ENCODE measurements at regions not wholly inside any gene's neighbourhood (a gene's known extent, or its start where the extent isn't known, plus 50 kb on each side); places are given as distances from the start of the nearest gene placed in this dataset.

DNA sequence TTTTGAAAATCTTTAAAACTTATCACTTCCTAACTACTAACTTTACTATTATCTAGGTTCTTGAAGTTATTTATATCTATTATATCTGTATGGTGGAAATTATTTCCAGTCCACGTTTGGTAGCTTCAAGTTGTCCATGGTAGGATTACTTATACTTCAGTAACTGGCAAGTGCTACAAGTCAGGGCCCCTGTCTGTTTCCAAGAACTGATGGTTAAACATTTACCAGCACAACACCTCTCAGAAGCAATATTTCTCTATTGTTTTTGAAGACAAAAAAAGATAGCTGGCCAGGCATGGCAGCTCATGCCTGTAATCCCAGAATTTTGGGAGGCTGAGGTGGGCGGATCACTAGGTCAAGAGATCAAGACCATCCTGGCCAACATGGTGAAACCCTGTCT lies 240.4 kb upstream of the RHOBTB1 start:
- DNase-seq, result no peak

- no peak for DNase-seq
Observed at GRCh38 chr10:61183967-61184366, 240.0 kb upstream of the RHOBTB1 start.

DNA sequence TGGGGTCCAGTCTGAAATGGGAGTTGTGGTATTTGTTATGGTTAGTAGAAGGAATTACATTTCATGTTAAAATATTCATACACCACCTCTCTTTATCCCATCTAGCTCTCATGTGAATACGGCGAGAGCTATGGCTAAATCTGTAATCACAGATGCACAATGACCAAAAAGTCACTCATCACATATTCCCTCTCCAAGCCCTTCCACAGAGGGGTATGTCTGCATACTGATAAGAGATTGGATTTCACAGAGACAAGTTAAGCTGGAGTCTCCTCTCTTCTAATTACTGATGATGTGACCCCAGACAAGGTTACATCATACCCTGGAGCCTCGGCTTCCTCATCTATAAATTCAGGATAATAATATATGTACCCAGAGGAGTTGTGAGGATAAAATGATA lies 237.8 kb upstream of the RHOBTB1 start:
- no peak for DNase-seq

DNA sequence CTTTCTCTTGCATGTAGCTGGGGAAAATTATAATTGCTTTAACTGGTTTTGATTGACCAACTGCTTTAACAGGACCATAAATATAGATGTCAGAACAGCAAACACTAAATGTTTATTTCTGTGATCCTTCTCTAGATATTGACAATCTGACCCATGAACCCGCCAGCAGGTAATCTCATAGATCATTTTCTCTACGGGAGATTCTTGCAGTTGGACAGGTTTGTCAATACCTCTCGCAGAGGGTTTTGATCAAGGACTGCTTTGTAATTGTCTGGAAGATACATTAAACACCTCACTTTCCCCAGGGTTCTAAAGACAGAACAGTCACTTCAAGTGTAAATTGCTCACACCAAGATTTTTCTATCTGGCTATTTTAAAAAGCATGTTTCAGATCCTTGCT lies 235.8 kb upstream of the RHOBTB1 start:
- DNase-seq, result no peak

- no peak for DNase-seq
Observed at GRCh38 chr10:61176424-61176823, 232.4 kb upstream of the RHOBTB1 start.

DNA sequence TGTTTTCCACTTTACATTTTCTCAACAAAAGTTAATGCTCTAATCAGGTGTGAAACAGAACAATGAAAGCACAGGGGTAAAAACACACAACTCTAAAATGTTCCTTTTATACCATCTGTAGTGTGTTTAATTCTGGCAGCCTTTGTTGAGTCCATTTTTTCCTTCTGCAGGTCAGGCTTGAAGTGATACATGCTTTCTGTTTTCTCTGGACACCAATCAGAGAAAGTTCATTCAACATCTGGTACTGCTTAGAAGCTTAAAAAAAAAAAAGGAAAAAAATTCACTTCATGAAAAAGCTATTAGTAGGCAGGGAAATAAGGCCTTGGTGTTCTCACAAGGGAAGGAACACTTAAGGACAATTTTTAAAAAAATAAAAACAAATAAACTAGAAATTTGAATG lies 231.3 kb upstream of the RHOBTB1 start:
- no peak for DNase-seq

GRCh38 chr10:61173450-61173849 lies 229.5 kb upstream of the RHOBTB1 start:
- DNase-seq, result no peak

- DNase-seq, result no peak
Observed at GRCh38 chr10:61172182-61172926, 228.4 kb upstream of the RHOBTB1 start.

DNA sequence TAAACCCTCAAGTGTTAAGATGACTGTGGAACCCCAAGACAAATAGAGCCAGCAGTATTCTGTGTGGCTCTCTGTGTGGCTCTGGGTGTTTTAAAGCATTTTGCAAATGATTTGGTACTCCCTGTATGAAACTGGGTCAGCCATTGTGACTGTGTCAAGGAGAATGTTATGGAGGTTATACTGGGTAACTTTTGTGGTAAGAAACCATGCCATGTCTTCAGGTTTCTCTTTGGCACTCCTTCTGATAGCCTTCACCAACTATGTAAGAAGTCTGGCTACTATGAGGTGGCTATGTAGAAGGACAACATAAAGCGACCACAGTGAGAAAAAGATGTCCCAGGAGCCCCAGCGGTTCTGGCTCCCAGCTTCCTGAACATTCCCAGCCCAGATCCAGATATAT lies 226.6 kb upstream of the RHOBTB1 start:
- DNase-seq, result no peak

DNA sequence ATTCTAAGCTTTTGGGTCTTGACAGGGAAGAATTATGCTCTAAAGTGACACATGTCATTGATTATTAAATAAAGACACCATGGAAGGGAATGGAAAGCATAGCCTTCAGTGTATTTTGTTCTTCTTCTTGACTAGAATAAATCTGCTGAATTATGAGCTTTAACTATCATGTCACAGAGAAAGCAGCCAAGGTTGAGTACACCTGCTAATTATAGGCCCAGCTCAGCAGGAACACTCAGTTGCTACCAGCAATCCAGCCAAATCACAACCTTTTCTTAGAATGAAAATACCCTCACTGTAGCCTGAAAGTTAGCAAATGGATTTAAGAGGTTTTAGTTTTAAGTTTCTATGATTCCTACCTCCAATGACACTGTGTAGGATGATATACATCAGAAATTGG lies 225.3 kb upstream of the RHOBTB1 start:
- no peak for DNase-seq

- DNase-seq, result no peak
Observed at GRCh38 chr10:61166489-61166888, 222.5 kb upstream of the RHOBTB1 start.

- DNase-seq, result no peak
Observed at GRCh38 chr10:61166065-61166464, 222.1 kb upstream of the RHOBTB1 start.

- DNase-seq, result peak; percentile 64
Observed at GRCh38 chr10:61164458-61165160, 220.6 kb upstream of the RHOBTB1 start.

GRCh38 chr10:61163403-61163802 lies 219.4 kb upstream of the RHOBTB1 start:
- DNase-seq, result no peak

DNA sequence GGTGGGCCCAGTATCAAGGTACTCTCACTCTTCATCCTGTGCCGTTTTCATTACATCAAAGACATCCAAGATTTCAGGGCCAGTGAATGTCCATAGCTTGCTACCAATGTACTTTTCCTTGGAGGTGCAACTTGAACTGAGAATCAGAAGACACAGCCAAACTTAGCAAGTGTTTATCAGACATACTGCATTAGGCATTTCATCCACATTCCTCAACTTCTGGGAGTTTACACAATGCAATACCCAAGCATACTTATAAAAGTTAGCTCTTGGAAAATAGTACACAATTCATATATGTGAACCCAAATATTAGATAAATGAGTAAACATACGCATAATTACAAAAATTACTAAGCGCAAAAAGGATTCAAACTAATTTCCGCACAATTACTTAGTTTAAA lies 216.3 kb upstream of the RHOBTB1 start:
- no peak for DNase-seq

DNA sequence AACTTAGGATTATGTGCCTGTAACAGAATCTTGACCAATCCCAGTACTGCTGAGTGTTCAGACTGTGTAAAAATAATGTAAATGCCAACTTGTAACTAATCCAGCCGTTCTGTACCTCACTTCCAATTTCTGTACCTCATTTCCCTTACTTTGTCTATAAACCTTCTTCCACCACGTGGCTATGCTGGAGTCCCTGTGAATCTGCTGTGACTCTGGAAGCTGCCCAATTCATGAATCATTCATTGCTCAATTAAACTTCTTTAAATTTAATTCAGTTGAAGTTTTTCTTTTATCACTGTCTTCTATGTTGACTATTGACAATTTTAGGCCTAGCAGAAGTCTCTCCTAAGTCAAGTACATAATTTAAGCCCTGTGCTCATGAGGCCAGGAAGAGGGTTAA lies 215.3 kb upstream of the RHOBTB1 start:
- DNase-seq, result no peak

GRCh38 chr10:61157182-61157581 lies 213.2 kb upstream of the RHOBTB1 start:
- no peak for DNase-seq

- DNase-seq, result peak; percentile 61
Observed at GRCh38 chr10:61153771-61154170, 209.8 kb upstream of the RHOBTB1 start.

- DNase-seq, result no peak
Observed at GRCh38 chr10:61151059-61151458, 207.1 kb upstream of the RHOBTB1 start.

DNA sequence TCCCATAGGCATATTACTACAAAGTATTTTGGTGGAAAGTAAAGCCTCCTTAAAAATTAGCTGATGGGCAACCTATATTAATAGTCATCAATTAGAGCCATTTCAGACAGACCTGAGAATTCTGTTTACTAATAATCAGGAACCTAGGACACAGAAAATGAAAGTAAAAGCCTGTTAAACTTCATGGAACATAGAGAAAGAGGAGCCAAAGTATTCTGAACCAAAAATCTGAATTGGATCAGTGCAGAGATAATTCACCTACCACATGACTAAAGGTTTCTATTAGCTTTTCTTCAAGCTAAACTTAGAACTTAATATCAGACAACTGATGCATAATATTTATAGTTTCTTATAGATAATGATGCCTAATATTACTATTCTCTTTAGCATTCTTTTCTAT lies 204.5 kb upstream of the RHOBTB1 start:
- no peak for DNase-seq

DNA sequence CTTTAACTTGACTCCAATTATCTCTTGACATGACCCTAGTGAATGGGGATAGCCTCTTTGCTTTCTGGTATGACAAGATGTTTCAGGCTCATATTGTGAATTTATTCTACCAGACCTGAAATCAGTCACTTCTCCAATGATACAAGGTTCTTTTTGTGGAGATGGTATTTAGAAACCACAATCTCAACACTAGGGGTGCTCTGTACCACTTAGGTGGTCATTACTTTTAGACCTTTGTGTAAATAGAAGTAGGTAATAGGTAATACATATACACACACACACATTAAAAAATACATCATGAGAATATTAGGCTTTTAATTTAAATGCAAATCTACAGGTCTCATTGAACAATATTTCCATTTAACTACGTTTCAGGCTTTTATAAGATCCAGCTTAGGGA lies 199.0 kb upstream of the RHOBTB1 start:
- no peak for DNase-seq

- DNase-seq, result peak; percentile 77
Observed at GRCh38 chr10:61140765-61141392, 196.9 kb upstream of the RHOBTB1 start.

GRCh38 chr10:61139592-61139953 lies 195.6 kb upstream of the RHOBTB1 start:
- no peak for DNase-seq
